ENCODE measurements at regions not wholly inside any gene's neighbourhood (a gene's known extent, or its start where the extent isn't known, plus 50 kb on each side); places are given as distances from the start of the nearest gene placed in this dataset.
"Not testable (repeated sequence)": the region's sequence is repeated elsewhere in the genome, so short reads cannot be mapped to it uniquely, and the experiment has no call there.

DNA sequence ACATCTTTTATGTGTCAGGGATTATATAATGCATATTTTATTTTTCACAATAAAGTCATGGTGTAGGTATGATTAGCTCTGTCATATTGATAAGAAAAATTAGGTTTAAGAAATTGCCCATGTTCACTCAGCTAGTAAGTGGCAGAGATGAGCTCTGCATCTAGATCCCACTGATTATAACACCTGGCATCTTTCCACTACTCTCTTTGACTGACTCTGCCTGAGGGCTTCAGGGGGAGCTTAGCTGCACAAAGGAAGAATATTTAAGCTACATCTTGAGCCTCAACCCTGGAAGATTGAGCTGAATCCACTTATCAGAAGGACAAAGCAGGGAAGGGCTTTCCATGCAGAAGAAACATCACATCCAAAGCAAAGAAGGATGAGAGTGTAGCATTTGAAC lies 190.4 kb downstream of the MIS18A start:
- TF ChIP-seq, protein P1, sequence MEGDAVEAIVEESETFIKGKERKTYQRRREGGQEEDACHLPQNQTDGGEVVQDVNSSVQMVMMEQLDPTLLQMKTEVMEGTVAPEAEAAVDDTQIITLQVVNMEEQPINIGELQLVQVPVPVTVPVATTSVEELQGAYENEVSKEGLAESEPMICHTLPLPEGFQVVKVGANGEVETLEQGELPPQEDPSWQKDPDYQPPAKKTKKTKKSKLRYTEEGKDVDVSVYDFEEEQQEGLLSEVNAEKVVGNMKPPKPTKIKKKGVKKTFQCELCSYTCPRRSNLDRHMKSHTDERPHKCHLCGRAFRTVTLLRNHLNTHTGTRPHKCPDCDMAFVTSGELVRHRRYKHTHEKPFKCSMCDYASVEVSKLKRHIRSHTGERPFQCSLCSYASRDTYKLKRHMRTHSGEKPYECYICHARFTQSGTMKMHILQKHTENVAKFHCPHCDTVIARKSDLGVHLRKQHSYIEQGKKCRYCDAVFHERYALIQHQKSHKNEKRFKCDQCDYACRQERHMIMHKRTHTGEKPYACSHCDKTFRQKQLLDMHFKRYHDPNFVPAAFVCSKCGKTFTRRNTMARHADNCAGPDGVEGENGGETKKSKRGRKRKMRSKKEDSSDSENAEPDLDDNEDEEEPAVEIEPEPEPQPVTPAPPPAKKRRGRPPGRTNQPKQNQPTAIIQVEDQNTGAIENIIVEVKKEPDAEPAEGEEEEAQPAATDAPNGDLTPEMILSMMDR (IDR thresholded peaks at IDR 0.05; ENCODE audit: borderline replicate concordance, insufficient read depth, low read depth, low read length), result no peak
- no peak overlapping the region for H3K4me3 ChIP-seq (ENCODE audit: low read depth, low read length)

DNA sequence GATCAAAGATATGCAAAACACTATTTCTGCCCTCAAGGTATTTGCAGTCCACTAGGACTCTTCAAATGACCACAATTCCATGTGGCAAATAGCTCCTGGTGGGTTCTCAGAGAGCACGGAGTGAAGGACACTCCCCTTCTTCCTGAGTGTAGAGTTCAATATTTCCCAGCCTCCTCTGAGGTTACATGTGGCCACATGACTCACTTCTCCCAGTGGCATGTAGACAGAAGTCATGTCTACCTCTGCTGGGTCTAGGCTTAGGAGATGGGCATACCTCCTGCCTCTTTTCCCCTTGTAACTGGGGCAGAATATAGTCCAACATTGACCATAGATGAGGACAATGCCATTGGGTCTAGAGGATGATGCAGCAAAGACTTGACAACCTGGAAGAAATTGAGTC lies 191.4 kb downstream of the MIS18A start:
- H3K4me3 ChIP-seq (ENCODE audit: low read depth, low read length), result no peak overlapping the region
- TF ChIP-seq, protein P1 (IDR thresholded peaks at IDR 0.05; ENCODE audit: borderline replicate concordance, insufficient read depth, low read depth, low read length), result no peak

DNA sequence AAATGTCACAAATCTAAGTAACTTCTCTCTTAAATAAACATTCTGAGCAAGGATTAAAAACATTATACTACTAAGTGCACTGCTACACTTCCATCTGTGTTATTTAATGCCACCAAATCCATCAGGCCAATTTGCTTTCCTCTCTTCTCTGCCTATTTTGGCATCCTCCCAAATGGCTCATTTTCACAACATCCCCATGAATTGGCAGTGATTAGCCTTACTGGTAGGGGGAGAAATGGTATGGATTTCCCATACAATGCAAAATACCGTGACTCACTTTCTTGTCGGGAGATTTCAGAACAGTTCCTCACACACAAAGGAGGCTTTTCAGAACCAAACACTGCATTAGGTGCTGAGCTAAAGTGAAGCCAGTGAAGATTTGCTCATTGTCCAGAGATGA lies 195.7 kb downstream of the MIS18A start:
- TF ChIP-seq, protein P1 (IDR thresholded peaks at IDR 0.05; ENCODE audit: borderline replicate concordance, insufficient read depth, low read depth, low read length), result no peak

DNA sequence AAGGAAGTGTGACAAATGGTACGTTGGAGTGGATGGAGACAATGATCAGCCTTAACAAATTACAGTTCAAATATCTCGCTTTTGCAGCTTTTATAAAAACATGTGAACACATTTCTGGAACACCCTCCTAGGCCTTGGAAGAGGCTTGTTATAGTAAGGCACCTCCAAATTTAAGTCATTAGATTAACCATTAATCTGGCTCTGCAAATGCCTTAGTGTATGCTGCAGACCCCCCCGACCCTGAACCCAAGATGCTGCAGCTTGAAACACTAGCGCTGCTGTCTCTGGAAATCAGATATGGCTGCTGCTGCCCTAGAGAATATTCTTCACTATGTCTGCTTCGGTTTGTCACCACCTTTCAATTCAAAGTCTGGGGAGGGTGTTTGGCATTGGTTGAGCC lies 196.4 kb downstream of the MIS18A start:
- TF ChIP-seq, protein P1 (IDR thresholded peaks at IDR 0.05; ENCODE audit: borderline replicate concordance, insufficient read depth, low read depth, low read length), result no peak
- no peak overlapping the region for H3K4me3 ChIP-seq (ENCODE audit: low read depth, low read length)

More for the DNA sequence above, 195.7 kb downstream of the MIS18A start:
- no peak overlapping the region for H3K4me3 ChIP-seq (ENCODE audit: low read depth, low read length)

DNA sequence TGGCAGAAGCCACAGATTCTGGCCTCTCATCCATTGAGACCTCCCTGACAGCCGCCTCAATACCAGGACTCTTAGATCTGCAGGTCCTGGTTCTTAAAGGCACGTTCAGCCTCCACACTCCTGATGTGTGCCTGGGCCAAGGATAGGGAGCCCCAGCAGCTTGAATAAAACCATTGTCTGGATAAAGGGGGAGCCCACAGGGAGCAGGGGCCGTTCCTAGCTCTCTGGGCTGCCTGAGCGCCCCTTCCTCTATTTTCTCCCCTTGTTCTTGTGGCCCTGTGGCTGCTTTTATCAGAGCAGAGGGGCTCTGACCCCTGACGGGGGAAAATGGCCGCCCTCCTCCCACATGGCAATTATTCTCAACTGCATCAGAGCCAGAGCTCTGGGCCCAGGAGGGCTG lies 200.8 kb downstream of the HUNK start:
- H3K4me3 ChIP-seq (ENCODE audit: low read depth, low read length), result no peak overlapping the region
- TF ChIP-seq, protein P1 (IDR thresholded peaks at IDR 0.05; ENCODE audit: borderline replicate concordance, insufficient read depth, low read depth, low read length), result no peak

DNA sequence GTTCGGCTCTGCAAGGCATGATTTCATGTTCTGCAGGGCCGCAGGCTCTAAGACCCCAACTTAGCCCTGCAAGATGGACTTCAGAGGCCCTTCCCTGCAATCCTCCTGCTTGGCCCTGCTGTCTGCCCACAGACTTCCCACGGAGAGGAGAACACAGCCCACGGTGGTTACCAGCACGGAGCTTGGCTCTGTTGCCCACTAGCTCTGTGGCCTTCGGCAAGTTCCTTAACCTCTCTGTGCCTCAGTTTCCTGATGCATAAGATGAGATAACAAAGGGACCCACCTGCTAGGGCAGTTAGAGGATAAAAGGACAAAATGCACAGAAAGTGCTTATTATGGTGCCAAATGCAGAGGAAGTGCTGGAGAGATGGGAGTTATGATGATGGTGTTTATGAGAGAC lies 200.4 kb downstream of the HUNK start:
- TF ChIP-seq, protein P1 (IDR thresholded peaks at IDR 0.05; ENCODE audit: borderline replicate concordance, insufficient read depth, low read depth, low read length), result no peak
- H3K4me3 ChIP-seq (ENCODE audit: low read depth, low read length), result no peak overlapping the region

DNA sequence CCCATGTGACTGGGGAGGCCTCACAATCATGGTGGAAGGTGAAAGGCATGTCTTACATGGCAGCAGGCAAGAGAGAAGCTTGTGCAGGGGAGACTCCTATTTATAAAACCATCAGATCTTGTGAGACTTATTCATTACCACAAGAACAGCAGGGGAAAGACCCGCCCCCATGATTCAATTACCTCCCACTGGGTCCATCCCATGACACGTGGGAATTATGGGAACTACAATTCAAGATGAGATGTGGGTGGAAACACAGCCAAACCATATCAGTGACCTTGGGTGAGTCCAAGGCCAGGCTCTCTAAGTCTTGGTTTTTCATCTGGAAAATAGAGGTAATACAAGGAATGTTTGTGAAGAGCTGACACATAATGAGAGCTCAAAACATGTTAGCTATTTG lies 198.8 kb downstream of the HUNK start:
- not testable (repeated sequence) for H3K4me3 ChIP-seq (ENCODE audit: low read depth, low read length)

Measured in GM12875 (cell line).